NCI-H526 treated with DMSO at 0.1 percent for 48 hours (cell line): ENCODE measurements at regions not wholly inside any gene's neighbourhood (a gene's known extent, or its start where the extent isn't known, plus 50 kb on each side); places are given as distances from the start of the nearest gene placed in this dataset.

Source experiments
- DNase-seq: peaks from one replicate; lab custom pipeline; 2025; lab: John Stamatoyannopoulos, UW

DNA sequence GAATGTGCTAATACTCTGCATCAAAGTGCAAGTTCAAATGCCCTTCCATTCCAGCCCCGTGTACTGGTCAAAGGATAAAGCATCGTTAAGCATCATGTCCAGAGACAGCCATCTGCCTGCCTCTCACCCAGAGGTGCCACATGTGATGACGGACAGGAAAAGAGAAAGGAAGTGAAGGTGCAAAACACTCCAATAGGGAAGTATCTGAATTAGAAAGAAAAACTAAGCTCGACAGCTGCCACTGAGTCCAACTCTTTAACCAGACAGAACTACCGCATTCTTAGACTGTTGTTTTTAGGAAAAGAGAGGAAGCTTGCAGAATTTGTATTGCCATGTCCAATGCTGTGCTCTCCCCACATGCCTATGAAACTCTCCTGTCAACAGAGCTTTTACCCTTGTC, 465.0 kb upstream of the SOX5 start:
- DNase-seq: no peak

DNA sequence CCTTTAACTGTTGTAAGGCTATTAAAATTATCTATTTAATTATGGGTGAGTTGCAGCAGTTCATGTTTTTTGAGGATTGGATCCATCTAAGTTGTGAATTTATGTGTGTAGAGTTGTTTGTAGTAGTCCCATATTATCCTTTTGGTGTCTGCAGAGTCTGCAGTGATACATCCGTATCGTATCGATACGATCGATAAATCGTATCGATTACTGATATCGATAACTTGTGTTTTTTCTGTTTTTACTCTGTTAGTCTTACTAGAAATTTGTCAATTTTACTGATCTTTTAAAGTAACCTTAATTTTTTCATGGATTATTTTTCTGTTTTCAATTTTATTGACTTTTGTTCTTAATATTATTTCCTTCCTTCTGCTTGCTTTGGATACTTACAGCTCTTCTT, 462.5 kb upstream of the SOX5 start:
- no peak for DNase-seq

DNA sequence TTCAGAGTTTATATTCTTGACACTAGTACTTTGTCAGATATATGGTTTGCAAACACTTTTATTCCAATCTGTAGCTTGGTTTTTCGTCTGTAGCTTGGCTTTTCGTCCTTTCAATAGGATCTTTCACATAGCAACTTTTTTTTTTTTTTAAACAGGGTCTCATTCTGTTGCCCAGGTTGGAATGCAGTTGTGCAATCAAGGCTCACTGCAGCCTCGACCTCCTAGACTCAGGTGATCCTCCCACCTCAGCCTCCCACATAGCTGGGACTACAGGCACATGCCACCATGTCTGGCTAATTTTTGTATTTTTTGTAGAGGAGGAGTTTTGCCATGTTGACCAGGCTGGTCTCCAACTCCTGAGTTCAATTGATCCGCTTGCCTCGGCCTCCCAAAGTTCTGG, 460.4 kb upstream of the SOX5 start:
- no peak for DNase-seq

DNA sequence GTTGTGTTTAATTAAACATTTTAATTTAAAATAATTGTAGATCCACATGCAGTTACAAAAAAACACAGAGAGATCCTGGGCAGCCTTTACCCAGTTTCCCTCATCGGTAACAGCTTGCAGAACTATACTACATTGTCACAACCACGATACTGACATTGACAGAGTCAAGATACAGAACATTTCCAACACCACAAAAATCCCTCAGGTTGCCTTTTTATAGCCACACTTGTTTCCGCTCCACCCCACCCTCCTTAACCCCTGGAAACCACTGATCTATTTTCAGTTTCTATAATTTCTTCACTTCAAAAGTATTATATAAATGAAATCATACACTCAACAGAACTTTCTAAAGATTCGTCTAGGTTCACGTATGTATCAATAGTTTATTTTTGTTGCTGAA, 458.8 kb upstream of the SOX5 start:
- DNase-seq: no peak

DNA sequence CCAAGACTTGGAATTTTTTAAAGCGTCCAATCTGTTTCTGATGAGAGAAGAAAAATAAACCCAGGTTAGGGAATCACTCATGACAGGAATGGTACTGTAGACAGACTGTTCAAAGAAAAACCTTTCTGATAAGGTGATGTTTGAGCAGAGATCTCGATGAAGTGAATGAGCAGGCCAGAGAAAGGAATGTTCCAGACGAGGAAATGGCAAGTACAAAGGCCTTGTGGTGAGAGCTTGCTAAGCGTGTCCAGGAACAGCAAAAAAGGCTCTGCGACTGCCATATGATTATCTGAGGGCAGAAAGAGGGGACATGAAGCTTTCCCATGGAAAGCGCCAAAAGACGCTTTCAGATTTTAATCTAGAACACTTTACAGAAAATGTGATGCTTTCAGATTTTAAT, 458.4 kb upstream of the SOX5 start:
- no peak for DNase-seq

DNA sequence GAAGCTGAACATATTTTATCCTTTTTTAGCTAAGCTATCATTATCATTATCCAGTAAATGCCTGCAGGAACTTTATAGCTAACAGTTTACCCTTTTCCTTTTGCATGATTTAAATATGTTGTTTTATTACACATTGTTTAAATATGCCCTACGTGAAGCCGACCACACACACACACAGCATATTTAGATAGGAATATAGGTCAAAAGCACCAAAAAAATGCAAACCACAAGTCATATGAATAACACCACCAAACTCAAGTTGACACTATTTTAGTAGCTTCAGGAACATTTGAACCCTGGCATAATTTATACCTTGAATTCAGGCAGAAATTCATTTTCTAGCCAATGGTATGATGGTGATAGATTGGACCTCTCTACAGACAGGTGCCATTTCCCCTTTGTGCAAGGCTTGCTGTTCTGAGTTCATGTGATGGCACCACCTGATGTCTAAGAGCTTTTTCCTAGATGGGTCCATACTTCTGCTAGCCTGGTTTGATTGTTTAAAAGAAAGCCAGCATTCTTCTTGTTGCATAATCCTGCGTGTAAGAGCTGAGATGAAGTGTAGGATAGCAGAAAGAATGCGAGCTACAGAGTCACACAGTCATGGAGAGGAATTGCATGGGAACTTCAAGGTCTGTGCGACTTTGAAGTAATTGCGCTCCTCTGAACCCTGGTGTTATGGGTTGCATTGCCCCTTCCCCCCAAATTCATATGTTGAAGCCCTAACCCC, 454.8 kb upstream of the SOX5 start:
- peak; percentile 24 for DNase-seq

DNA sequence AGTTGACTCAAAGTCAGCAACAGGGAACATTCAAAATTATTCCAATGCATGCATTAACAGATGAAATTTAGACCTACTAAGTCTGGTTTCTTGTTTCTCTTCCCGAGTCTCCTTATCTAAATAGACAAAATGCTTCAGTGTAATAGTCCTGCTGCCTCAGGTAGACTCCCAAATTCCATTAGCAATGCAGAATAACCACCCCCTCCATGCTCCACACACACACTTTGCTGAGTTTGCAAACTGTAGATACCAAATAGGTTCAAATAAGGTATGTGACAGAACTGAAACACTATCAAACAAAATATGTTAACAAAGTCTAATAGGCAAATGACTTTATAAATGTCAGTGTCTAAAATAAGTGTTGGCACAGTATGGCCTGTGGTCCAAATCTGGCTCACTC, 451.1 kb upstream of the SOX5 start:
- no peak for DNase-seq

DNA sequence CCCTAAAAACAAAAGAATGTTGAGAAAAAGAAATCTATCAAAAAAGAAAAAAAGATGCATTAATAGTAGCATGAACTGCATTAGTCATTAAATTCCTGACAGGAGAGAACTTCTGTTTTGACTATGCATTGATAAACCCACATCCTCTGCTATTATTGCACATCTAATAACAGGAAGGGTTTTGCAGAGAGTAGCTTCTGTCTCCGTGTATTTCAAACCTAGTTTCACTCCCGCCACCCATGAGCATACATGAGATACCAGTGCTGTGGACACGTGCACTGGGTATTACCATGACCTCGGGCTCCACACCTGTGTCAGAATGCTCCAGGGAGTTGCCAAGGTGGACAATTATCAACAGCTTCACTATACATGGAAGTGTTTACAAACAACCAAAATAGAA, 449.1 kb upstream of the SOX5 start:
- DNase-seq: no peak

DNA sequence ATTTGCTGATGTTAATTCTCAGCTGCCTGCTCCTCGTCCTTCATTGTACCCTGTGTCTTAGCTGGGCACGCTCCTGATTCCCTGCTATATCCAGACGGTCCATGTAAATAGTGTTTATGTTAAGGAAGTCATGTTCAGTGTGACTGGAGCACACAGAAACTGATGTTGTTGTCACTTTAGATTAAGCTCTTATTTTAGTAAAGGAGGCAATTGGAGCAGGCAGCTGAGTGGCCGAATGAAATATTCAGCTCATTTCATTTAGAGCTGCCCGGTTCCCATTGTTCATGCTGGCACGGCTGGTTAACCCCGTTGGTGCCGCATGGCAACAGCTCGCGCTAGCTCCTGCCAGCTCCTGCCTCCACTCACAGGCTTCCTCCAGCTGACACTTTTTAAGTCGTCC, 446.8 kb upstream of the SOX5 start:
- DNase-seq: no peak

DNA sequence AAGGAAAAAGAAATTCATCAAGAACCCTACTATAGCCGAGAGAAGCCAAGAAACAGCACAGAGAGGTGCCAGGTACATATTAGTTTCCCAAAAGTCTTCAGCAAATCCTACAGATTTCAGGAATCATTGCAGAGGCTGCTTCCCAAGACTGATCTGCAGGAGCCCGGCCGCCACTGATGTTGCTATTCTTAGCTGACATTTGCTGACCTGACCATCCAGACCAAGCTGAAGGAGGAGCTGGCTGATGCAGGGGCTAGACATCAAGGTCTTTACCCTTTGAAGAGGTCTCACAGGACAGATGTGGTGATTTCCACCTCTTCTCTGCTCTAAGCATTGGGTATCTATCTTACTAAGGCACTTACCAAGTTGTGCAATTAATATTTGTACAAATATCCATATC, 444.8 kb upstream of the SOX5 start:
- DNase-seq: no peak

DNA sequence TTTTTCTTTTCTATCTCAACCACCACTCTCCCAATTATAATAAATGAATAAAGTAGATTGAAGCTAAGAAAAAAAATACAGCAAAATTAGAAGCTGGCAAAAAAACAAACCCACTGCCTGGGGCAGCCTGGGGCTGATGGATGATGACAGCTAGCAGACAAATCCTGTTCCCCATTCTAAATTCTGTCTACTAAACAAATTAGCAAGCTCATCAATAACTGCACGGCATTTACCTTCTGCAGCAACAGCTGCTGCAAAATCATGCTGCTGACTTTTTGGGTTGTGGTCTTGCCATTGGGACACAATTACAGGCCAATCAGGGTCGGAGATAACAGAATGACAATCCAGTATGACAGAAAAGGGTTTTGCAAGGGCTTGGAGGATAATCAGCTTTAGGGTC, 443.6 kb upstream of the SOX5 start:
- DNase-seq: no peak

DNA sequence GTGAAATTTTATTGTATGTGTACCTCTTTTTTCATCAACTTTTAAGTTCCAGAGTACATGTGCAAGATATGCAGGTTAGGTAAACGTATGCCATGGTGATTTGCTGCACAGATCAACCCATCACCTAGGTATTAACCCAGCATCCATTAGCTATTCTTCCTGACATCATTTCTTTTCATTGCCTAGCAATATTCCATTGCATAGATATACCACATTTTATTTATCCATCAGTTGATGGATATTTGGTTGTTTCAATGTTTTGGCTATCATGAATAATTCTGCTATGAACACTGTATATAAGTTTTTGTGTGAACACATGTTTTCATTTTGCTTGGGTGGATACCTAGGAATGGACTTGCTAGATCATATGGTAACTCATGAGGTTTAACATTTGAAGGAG, 439.9 kb upstream of the SOX5 start:
- DNase-seq: no peak

DNA sequence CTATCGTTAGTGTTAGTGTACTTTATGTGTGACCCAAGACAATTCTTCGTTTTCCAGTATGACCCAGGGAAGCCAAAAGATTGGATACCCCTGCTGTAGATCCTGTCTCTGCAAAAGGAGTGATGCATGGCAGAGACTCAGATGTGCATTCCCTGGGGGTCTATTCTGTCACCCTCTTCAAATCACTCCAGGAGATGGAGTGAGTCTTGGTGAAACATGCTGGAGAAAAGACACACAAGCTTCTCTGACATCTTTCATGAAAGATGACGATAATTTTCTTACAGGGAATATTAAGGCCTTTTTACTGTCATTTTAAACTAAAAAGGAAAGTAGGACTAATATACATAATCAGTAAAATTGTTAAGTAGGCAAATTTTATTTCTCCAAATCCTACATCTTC, 437.9 kb upstream of the SOX5 start:
- DNase-seq: no peak

DNA sequence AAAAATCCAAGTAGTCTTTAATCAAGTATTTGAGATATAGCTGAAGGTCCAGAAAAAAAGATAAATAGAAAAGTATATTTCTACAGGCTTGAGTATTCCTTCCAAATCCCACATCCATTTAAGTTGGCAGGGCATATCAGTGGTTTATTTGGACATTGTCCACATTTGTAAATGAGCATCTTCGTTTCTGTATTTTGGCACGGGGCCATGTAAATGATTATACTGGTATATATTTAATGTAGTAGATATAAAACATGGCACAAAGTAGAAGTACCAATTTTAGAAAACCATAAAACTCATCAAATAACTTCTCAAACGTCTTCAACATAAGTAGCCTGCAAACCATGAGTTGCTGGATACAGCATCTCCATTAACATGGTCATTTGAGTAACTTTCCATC, 437.4 kb upstream of the SOX5 start:
- no peak for DNase-seq

DNA sequence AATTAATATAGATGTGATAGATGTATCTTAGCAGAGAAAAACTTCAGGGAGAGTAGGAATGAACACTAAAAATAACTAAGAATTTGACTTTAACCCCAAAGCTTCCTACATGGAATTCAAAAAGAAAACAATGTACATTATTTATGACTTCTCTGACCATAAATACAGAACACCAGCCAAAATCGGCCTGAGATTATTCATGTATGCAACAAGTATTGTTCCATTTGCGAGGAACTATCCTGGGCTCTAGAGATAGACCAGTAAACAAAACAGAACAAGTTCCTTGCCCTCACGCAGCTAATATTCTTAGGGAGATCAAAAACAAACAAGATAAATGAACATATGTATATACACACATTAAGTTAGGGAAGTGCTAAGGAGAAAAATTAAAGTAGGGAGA, 432.3 kb upstream of the SOX5 start:
- DNase-seq: no peak

DNA sequence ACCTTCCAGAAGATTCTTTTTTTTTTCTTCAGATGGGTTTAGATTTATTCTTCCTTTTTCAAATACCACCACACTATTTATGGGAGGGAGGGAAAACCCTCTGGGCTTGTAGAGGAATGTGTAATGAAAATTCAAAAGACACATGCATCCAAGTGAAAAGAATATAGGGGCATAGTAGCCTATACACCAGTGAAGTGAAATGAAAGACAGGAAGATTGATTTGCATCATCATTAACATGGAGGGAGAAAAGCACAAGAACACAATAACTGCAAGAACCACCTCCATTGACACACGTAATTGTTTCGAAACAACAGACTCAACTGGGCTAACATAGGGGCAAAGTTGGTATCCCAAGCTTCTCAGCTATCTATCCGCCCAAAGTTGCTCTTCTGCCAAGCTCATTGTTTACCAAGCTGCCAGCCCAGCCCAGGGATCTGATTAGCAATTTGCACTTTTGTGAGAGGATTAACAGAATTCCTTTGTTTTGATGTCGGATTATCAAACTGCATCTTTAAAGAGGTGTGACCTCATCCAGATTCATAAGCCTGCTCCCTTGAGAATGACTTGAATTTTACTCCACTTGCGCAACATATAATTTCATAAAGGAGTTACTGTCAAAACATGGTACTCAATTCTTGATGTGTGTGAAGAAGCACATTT, 430.5 kb upstream of the SOX5 start:
- DNase-seq: no peak

DNA sequence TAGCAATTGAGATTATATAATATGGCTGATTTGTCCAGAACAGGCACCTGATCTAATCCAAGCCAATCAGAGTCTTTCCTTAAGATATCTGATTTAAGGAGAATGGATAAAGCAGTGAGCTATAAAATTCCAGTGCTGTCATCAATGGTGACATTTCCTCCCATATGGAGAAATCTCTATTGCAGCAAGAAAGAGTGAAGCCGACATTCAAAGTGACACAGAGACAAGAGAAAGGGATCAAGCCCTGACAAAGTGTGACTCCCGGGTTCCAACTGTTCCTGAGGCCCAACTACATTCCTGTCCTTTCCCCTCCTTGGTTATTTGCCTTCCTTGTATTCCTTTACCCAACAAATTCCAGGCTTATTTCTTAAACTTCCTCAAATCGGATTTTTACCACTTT, 430.0 kb upstream of the SOX5 start:
- DNase-seq: no peak

DNA sequence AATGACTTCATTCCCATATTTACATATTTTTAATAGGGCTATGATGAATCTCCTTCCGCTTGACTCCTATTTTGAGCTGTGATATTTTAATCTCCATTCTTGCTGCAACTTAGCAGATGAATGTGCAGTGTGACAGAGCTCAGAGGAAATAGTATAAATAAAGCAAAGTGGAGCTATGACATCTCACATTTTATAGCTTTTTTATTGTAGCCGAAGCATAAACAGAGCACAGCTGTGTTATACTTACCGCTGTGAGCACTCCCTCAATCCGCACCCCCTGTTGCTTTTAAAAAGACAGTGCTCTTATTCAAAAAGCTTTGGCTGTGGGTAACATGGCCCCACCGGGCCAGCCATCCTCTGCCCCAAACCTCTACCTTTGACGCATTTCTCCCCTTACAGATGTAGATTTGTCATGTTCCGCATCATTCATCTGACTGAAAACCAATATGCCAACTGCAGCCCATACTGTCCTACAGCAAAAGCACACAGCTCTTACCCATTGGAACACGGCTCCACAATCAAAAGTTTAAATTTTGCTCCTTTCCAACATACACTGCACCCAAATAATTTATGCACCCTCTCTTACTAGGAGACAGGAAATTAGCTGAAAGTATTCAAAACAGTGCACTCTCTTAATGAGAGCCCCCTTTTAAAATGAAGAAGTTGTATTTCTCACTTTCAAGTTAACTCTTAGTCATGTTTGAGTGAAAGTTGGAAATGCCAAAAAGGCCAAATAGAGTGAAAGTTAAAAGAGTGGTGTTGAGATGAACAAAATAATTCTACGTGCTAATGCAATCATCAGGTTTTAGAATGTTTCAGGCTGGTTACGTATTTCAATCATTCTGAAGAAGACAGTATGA, 429.3 kb upstream of the SOX5 start:
- DNase-seq: no peak

DNA sequence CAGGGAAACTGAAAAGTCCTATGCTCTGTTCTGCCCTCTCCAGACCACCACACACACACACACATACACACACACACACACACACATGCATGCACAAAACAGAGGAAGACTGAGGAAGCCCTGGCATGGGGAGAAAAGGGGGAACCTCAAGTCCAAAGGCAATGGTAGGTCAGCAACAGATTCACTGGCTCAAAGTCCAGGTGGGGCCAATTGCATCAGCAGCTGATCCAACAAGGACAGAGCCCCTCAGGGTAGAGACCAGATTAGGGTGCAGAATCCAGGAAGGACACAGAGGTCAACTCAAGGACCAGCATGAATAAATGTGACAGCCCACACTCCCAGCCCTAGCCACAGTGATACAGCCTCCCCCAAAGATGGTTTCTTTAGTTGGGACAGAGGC, 425.0 kb upstream of the SOX5 start:
- no peak for DNase-seq

DNA sequence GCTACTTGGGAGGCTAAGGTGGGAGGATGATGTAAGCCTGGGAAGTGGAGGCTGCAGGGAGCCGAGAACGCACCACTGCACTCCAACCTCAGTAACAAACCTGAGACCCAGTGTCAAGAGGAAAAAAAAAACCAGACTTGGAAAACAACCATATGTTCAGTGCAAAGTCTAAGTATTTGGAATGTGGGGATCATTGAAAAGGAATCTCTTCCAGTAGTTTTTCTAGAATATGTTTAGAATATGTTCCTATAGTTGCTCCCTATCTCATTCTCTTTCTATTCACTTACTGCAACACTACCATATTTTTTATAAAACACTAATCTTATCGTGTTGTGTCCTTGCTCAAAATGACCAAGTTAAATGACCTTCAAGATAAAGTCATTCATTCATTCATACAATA, 423.5 kb upstream of the SOX5 start:
- no peak for DNase-seq

DNA sequence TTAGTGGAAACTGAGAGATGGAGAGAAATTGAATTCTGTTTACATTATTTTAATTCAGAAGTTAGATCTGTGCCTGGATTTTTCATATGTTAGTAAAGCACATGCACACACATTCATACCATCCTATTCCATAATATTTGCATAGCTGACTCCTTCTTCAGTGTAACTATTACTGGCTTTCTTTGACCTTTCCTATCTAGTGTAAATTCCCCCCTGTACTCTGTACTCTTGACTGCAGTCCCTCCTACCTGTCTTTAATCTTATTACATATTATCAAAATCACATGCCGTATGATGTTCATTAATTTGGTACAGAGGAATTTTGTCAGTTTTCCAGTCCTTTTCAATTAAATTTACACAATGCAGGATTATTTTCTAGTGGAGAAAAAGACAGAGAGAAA, 417.0 kb upstream of the SOX5 start:
- peak; percentile 15 for DNase-seq

DNA sequence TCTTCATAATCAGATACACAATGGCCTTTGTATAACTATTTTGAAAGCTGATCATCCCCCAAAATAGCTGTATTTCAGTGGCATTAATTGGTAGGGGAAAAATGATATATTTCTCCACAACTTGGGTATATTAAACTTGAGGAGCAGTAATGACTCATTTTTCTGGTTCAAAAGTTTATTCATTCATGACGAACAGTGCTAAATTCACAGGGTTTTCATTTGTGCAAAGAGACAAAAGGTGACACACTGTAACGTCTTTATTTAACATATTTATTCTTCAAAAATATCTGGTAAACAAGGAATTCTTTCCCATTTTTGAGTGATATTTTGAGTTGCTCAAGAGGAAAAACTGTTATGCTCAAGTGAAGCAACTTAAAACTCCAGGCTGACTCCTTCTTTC, 415.5 kb upstream of the SOX5 start:
- no peak for DNase-seq

DNA sequence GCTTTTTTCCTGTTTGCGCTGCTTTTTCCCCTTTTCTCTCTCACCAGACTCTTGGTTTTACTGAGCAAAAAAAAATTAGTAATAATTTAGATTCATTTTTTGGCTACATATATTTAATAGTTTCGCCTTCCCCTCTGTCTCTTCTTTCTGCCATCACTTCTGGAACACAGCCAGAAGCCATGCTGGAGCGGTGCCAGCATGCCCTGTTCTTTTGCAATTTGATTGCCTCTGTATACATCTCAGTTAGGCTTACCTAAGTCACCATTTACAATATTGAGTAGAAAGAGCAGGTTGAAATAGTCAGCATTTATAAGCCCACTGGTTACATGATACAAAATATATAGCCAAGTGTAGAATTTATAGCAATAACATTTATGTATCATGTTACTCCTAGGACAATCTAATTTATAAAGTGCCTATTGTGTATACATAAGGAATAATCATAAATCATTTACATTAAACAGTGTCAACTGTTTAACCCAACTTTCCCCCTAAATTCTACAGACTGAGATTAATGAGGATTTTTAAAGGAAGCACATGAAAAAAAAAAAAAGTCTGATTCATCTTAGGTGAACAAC, 413.8 kb upstream of the SOX5 start:
- peak; percentile 25 for DNase-seq
